ENCODE measurements at regions not wholly inside any gene's neighbourhood (a gene's known extent, or its start where the extent isn't known, plus 50 kb on each side); places are given as distances from the start of the nearest gene placed in this dataset.

DNA sequence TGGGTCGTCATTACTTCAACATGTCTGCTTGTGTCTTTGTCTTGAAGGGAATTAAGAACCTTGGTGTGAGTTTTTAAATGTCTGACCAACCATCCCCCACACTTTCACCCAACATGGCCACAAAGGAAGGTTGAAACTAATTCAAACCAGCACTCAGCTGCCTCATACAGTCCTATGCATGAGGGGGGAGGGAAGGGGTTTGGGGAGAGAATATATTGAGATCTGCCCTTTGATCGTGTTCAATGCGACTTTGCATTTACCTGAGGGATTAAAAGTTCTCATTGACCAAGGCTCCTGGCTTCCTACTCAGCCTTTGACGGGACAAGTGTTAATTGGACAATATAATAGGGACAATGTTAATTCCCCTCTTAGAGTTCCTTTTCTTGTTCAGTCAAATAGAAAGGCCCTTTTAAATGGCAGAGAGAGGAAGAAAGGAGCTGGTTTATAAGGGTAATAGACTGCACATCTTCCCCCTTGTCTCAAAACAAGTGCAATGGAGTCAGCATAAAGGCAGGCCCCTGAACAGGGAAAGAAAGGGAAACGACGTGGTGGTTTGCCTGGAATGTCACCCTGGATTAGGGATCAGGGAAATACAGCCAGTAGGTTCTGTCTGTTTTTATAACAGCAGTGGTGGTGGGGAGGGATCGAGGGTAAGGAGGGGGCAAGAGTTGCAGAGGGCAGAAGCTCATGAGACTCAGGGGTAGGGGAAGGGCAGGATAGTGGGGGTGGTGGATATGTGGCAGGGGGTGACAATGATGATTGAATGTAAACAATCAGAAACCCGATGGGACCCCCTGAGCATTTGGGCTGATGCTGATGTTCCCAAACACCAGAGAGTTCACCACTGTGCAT is 198.7 kb downstream of the MYCN start:
- DNase-seq (ENCODE audit: low read depth in 2 of 2): no peak

- DNase-seq (ENCODE audit: low read depth in 2 of 2): no peak
Measured at GRCh38 chr2:16137080-16137755, 196.9 kb downstream of the MYCN start.

GRCh38 chr2:16136461-16137035 is 196.2 kb downstream of the MYCN start:
- DNase-seq (ENCODE audit: low read depth in 2 of 2): no peak

- no peak for DNase-seq (ENCODE audit: low read depth in 2 of 2)
Measured at GRCh38 chr2:16135913-16136310, 195.6 kb downstream of the MYCN start.

DNA sequence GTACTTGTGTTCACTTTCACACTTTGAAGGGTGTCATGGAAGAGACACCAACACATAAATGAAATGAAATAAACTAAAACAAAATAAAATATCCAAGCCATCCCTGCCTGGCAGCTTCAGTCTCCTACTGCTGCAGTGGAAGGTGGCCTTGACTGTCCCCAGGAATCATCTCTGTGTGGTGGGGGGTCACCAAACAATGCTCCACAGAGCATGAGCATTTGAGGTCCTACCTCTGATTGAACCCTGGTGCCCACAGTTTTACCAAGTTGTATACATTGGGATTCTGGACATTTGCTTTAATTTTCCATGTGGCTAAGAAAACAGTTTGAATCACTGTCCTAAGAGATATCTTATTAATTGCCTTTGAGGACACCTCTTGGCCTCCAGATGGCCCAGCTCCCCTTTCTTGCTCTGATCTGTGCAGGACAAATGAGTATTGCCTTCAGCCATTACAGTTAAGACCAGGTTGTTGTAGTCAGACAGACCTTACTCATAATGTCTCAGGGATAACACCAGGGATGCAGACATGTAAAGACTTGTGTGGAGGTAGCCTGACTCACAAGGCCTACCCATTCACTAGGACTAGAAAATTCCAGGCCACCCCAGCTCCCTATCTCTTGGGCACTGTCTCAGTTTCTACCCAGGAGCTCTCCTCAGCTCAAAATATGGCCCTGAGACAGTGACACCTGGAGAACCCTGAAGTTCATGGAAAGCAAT is 195.0 kb downstream of the MYCN start:
- DNase-seq (ENCODE audit: low read depth in 2 of 2): no peak

DNA sequence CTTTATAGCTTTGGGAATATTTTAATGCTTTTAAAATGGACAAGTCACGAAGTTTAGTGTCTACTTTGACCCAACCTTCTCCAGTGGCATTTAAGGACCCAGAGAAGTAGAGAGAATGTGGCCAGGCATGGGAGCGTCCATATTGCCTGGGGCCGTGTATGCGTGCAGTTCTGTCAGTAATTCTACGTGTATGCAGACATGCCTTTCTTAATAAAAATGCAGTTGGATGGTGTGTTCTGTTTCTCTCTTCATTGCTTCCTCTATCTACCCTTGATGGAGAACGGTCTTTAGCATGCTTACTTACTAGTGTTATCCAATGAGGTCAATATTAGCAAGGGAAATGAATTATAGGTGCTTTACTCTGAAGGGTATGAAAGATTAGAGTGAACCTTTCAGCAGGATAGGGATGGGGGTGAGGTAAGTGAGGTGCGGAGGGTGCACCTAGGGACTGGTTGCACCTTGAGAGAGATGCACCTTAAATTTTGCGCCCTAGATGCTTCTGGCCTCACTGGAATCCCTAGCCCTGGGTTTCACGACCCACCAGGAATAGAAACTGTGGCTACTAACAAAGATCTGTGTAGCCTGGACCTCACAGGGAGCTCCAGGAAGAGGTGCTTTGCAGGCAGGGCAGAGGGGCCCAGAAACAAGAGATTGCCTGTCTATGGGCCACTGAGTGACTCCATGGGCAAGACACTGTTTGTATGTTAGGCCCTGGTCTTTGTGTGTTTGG is 194.3 kb downstream of the MYCN start:
- DNase-seq (ENCODE audit: low read depth in 2 of 2): no peak

DNA sequence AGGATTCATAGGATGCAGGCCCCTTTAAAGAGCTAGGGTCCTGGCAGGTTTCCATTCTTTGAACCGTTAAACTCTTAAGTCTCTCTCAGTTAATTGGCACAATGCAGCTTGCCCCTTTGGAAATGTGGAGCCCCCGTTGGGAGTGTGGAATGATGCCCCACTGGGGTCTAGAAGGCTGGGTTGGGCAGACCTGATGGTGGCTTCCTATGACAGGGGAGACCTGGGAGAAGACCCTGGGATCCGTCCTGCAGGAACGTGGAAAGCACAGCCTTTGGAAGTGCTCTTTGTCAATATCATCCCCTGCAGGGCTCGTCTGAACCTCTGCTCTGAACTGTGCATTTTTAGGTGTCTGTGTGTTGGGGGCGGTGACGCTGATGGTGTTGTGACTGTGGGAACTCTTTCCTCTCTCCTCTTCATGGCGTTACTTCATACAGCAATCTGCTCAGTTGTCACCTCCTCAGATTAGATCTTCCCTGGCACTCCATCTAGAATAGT is 190.6 kb downstream of the MYCN start:
- no peak for DNase-seq (ENCODE audit: low read depth in 2 of 2)

- DNase-seq (ENCODE audit: low read depth in 2 of 2): no peak
Measured at GRCh38 chr2:16130541-16130880, 190.2 kb downstream of the MYCN start.

GRCh38 chr2:16129716-16130540 is 189.6 kb downstream of the MYCN start:
- DNase-seq (ENCODE audit: low read depth in 2 of 2): no peak

DNA sequence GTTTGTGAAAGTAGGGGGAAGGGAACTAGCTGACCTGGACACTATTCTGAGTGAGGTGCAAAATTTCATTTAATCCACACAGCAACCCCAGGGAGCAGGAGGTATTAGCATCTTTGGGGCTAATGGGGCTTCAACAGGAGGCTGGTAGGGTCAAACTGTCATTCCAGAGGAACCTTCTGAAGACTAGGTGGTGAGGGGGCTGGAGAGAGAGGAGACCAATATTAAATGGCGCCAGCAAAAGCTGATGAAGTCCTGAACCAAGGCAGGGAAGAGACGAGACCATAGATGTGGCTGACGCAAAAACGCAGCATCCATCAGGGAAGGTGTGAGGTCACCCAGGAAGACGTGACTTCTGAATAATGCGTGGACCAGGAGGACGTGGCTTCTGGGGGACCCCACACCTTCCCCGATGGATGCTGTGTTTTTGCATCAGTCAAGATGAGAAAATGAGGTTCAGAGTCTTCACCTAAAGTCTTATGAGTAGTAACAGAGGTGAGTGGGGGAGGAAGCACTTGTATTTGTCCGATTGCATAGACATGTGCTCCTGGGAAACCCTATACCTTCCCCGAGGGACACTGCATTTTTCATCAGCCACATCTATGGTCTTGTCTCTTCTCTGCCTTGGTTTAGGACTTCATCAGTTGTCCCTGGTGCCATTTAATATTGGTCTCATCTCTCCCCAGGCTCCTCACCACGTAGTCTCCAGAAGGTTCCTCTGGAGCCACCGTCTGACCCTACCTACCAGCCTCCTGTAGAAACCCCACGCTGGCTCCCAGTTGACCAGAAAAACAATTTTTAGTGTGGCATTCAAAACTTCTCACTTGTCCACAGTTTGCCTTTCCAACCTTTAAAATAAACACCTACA is 188.6 kb downstream of the MYCN start:
- no peak for DNase-seq (ENCODE audit: low read depth in 2 of 2)

DNA sequence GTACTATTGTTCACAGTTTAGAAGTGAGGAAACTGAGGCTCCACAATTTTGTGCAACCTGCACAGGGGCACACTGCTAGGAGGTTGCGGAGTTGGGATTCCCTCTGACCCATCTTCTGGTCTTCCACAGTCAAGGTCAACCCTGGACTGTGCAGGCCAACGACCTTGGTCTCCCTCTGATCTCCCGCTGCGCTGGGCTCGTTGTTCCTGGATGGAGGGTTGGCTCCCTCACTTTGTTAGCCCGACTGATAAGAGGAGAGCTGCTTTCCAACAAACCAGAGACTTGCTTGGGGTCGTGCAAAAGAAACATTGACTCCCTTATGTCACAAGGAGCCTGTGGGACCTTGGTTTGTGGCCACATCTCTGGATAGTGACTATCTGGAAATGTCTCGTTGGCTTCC is 187.6 kb downstream of the MYCN start:
- no peak for DNase-seq (ENCODE audit: low read depth in 2 of 2)

DNA sequence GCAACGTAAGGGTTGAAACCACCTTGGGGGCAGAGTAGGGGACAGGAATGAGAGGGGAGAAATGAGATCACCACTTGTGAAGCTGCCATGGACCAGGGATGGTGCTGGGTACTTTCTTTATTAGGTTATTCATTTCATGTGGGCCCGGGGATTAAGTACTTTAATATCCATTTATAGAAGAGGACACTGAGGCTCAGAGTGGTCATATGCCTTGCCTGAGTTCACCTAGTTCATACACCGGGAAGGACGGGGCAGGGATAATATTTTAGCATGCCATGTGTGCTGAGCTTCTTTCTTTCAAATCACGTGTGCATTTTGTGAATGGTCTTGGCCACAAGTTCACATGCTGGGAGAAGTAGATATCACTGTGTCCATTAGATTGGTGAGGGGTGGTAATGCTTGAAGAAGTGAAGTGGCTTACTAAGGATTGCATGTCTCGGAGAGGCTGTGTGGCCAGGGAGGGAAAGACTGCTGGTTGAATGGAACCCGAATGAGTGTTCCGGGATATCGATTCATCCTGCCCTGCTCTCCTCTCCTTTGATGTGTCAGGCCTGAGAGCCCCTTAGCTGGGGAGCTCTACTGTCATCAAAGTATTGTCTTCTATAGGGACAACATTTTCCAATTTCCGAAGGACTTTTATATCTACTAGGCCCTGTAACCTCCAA is 187.1 kb downstream of the MYCN start:
- no peak for DNase-seq (ENCODE audit: low read depth in 2 of 2)

DNA sequence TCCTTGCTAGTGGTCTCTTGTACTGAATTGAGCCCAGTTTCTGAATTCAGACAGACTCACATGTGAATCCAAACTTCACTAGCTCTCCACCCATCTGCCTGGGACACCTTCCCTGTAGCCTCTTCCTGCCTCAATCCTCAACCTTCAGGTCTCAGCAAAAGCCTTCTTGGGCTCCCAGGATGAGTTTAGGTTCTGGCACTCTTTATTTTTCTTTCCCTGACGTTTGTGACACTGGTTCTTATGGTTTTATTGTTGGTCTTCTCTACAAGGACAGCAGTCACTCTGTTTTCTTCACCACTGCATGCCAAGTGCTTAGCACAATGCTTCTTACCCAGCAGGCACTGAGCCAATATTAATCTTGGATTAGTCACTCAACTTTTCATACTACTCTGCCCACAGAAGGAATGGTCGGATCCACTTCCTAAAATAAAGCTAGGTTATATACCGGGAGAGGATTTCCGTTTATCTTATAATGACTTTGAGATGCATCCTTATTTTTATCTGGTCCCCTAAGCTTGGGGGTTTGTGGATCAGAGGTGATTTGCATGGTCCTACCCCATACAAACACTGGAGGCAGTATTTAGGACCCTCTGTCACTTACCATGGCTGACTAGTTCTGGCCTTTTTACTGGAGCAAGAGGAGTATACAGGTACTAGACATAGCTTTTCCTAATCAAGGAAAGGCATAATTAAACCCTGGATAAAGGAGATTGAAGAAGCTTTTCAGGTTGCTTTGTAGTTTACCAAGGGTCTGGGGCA is 186.3 kb downstream of the MYCN start:
- DNase-seq (ENCODE audit: low read depth in 2 of 2): no peak

DNA sequence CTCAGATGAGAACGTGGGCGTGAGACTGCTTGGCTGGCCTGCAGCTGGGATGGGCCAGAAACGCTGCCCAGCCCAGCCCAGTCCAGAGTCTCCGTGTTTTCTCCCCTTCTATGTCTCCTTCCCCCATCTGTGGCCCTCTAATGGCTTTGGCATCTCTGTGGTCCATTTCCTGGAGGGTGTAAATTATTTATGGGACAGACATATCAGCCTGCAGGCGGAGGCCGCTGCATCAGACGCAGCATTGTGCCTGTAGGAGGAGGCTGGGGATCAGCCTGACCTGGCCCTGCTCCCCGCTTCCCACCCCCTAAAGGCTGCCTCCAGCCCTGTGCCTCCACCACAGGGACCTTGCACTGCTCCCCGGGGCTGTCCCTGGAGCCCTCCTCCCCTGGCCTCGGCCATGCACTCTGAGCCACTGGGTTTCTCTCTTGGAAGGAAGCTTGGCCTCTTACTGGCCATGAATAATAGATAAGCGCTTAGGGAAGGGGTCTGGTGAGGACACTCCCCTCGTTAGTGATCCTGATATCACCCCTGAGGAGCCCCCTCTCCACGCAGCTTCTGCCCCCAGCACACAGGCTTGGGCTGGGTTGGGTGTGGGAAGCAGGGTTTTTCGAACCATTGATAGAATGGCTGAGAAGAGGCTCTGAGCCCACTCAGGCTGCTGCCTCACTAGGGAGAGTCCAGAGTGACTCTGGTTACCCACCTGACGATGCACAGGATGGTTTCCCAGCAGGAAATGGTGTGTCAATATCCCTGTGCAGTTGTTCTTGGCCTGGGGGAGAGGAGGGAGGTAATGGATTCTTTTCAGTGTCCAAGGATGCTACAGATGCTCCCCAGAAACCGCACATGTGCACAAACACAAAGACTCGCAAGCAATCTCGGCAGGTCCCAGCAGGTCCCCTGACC is 185.5 kb downstream of the MYCN start:
- DNase-seq (ENCODE audit: low read depth in 2 of 2): no peak

DNA sequence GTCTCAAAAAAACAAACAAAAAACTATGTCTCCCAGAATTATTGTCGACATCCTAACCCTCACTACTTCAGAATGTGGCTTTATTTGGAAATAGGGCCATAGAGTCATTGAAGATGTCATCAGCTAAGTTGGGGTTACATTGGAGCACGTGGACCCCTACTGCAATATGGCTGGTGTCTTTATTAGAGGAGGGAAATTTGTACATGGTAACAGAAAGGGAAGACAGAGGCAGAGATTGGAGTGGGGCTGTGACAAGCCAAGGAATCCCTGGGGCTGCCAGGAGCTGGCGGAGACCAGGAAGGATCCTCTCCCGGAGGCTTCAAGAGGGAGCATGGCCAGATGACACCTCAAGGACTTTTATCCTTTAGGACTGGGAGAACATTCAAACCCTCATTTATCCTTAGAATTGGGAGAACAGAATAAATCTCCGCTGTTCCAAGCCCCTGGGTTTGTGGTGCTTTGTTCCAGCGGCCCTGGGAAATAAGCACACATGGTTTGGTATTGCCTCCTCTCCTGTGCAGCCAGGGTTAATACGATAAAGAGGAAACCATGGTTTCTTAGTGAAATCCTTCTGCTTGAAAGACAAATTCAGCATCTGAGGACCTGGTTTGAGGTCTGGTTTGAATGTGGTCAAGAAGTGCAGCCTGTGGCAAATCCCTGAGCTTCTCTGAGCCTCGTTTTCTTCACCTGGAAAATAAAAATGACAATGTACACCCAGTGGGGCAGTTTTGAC is 184.7 kb downstream of the MYCN start:
- DNase-seq (ENCODE audit: low read depth in 2 of 2): no peak

All from stimulated activated CD4-positive, alpha-beta T cell treated with anti-CD3 and anti-CD28 coated beads, Interleukin-1b, Interleukin-23, amount 100 ng/mL, for 1 hour (primary cell).